Fibroblast of pulmonary artery (primary cell): ENCODE measurements at regions not wholly inside any gene's neighbourhood (a gene's known extent, or its start where the extent isn't known, plus 50 kb on each side); places are given as distances from the start of the nearest gene placed in this dataset.

Source experiments
- DNase-seq: peaks from one replicate; pipeline ENCODE4 v3.0.0-alpha.2; 2010; ENCODE audit warnings: low read depth
- H3K4me3 ChIP-seq: replicated peaks from 2 replicates; pipeline ENCODE4 v1.5.1; 2011; ENCODE audit warnings: low read depth, mild to moderate bottlenecking, control low read depth, low read length, moderate library complexity
- TF ChIP-seq, protein P1 (sequence below): IDR thresholded peaks from 2 replicates; pipeline ENCODE4 v1.5.1; 2011; ENCODE audit warnings: mild to moderate bottlenecking, control low read depth, low read length, inconsistent platforms; ENCODE audit errors: missing control alignments

DNA sequence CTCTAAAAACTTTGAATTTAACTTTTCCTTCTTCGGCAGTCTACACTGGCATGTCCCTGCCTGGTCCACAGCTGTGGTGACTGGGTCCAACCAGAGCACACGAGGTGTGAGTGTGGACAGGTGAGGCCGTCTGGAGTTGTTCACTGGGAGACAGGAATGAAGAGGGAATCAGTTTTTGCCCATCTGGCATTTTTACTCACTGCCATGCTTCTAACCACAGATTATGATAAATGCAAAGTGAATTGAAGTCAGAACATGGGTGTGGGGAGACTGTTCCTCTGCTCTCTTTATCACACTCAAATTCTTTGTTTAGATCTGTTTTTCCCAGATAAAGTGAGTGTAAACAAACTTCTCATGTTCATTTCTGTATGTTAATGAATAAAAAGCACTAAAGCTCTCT is 54.7 kb upstream of the PIEZO2 start:
- DNase-seq: no peak
- TF ChIP-seq, protein P1, sequence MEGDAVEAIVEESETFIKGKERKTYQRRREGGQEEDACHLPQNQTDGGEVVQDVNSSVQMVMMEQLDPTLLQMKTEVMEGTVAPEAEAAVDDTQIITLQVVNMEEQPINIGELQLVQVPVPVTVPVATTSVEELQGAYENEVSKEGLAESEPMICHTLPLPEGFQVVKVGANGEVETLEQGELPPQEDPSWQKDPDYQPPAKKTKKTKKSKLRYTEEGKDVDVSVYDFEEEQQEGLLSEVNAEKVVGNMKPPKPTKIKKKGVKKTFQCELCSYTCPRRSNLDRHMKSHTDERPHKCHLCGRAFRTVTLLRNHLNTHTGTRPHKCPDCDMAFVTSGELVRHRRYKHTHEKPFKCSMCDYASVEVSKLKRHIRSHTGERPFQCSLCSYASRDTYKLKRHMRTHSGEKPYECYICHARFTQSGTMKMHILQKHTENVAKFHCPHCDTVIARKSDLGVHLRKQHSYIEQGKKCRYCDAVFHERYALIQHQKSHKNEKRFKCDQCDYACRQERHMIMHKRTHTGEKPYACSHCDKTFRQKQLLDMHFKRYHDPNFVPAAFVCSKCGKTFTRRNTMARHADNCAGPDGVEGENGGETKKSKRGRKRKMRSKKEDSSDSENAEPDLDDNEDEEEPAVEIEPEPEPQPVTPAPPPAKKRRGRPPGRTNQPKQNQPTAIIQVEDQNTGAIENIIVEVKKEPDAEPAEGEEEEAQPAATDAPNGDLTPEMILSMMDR: no peak

DNA sequence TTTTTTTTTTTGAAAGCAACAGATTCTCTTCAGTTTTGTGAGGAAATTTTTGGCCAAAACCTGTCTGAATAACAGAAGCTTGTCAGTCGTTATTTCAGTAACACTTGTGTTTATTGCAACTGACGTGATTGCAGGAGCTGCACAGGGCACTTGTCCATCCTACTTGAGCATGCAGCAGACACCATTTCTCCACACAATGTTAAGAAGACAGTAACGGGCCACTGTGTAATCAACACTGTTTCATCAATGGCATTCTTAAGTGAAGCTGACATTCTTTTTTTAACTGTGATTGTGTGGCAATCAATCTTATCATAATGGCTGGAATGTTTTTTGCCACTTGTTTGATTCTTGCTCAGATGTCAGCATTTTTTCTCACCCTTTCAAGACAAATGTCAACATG is 50.1 kb upstream of the PIEZO2 start:
- no peak overlapping the region for H3K4me3 ChIP-seq
- no peak for DNase-seq
- TF ChIP-seq, protein P1: no peak

More for the DNA sequence above, 54.7 kb upstream of the PIEZO2 start:
- no peak overlapping the region for H3K4me3 ChIP-seq
